H1 (cell line): ENCODE measurements at regions not wholly inside any gene's neighbourhood (a gene's known extent, or its start where the extent isn't known, plus 50 kb on each side); places are given as distances from the start of the nearest gene placed in this dataset.

Source experiments
- CTCF ChIA-PET: fragments of 300-600 bp; sonication (Branson Sonifier 250); formaldehyde crosslinking; loops from one replicate; lab custom pipeline; 2021; ENCODE audit not compliant: partially characterized antibody; lab: Charles Lee
- POLR2A ChIA-PET: fragments of 300-600 bp; sonication (Branson Sonifier 250); formaldehyde crosslinking; loops from one replicate; lab custom pipeline; 2021; ENCODE audit warnings: inconsistent platforms; ENCODE audit not compliant: partially characterized antibody; lab: Charles Lee
- DNase-seq, 2 experiments: peaks; one replicate each; pipeline versions ENCODE4 v3.0.0 to v3.0.0-alpha.2; 2010 to 2022; ENCODE audit warnings: low spot score in 2 of 2, low read depth in 1 of 2, mixed read lengths in 1 of 2
- FAIRE-seq: peaks from 2 replicates; lab custom pipeline; 2011; peaks lifted over from hg19 to GRCh38; lab: Jason Lieb, UNC
- H2AFZ ChIP-seq: 2 replicates; pipeline ENCODE4 v1.8.1; 2012; ENCODE audit warnings: low read length, inconsistent platforms
- H2AK5ac ChIP-seq: 2 replicates; pipeline ENCODE4 v1.6.1; 2013; ENCODE audit warnings: low read depth, low read length
- H2BK120ac ChIP-seq: replicated peaks from 2 replicates; pipeline ENCODE3; 2013; ENCODE audit warnings: low read depth, low read length, inconsistent platforms
- H2BK12ac ChIP-seq: 2 replicates; pipeline ENCODE4 v1.6.1; 2013; ENCODE audit warnings: low read depth, low read length
- H2BK15ac ChIP-seq: 2 replicates; pipeline ENCODE4 v1.6.1; 2013; ENCODE audit warnings: low read length
- H2BK20ac ChIP-seq: 2 replicates; pipeline ENCODE4 v1.6.1; 2013; ENCODE audit warnings: low read length
- H2BK5ac ChIP-seq: 2 replicates; pipeline ENCODE4 v1.6.1; 2013; ENCODE audit warnings: low read depth, low read length
- H3K14ac ChIP-seq: 2 replicates; pipeline ENCODE4 v1.6.1; 2013; ENCODE audit warnings: inconsistent platforms; ENCODE audit not compliant: insufficient read length
- H3K18ac ChIP-seq: 2 replicates; pipeline ENCODE4 v1.6.1; 2013; ENCODE audit warnings: low read length; ENCODE audit errors: extremely low read depth
- H3K23ac ChIP-seq: 2 replicates; pipeline ENCODE4 v1.6.1; 2013; ENCODE audit warnings: inconsistent platforms; ENCODE audit not compliant: insufficient read length
- H3K23me2 ChIP-seq: 2 replicates; pipeline ENCODE4 v1.6.1; 2013; ENCODE audit warnings: low read depth, low read length
- H3K27ac ChIP-seq: 2 replicates; pipeline ENCODE4 v1.6.1; 2011; ENCODE audit warnings: low read depth, low read length, inconsistent platforms
- H3K27me3 ChIP-seq, 4 experiments: replicated peaks in 1 of 4; 1 replicate in 1 of 4; 2 replicates in 3 of 4; pipeline versions ENCODE4 v1.6.1 to v1.8.1; 2011 to 2013; ENCODE audit warnings: low read length in 3 of 4, mild to moderate bottlenecking in 3 of 4, inconsistent platforms in 2 of 4, mixed read lengths in 2 of 4, moderate library complexity in 1 of 4; ENCODE audit not compliant: control insufficient read depth in 3 of 4, insufficient read depth in 3 of 4; ENCODE audit errors: extremely low read depth in 1 of 4
- H3K36me3 ChIP-seq, 4 experiments: 2 replicates each; pipeline versions ENCODE4 v1.6.1 to v1.8.1; 2011 to 2013; ENCODE audit warnings: mild to moderate bottlenecking in 4 of 4, low read length in 3 of 4, moderate library complexity in 2 of 4, control low read depth in 1 of 4, inconsistent platforms in 1 of 4; ENCODE audit not compliant: insufficient read depth in 4 of 4, control insufficient read depth in 2 of 4
- H3K4ac ChIP-seq: replicated peaks from 2 replicates; pipeline ENCODE3; 2013; ENCODE audit warnings: low read length, low read depth, mixed read lengths, inconsistent platforms; ENCODE audit not compliant: insufficient read length
- H3K4me1 ChIP-seq, 4 experiments: replicated peaks in 1 of 4; 1 replicate in 1 of 4; 2 replicates in 3 of 4; pipeline versions ENCODE4 v1.6.1 to v1.8.1; 2011 to 2013; ENCODE audit warnings: low read length in 3 of 4, inconsistent platforms in 2 of 4, mixed read lengths in 1 of 4; ENCODE audit not compliant: insufficient read depth in 4 of 4, control insufficient read depth in 3 of 4
- H3K4me2 ChIP-seq, 2 experiments: 2 replicates each; pipeline versions ENCODE4 v1.6.1 to v1.8.1; 2011 to 2013; ENCODE audit warnings: low read depth in 2 of 2, low read length in 2 of 2, control low read depth in 1 of 2, inconsistent platforms in 1 of 2, mild to moderate bottlenecking in 1 of 2; ENCODE audit not compliant: insufficient read depth in 1 of 2
- H3K4me3 ChIP-seq, 4 experiments: fragments of 200-600, 300-600 bp in 1 of 4; sonication (generic), shearing (Covaris generic), sonication (Bioruptor Twin) in 1 of 4; 2 replicates each; pipeline versions ENCODE4 v1.5.1 to v1.8.1; 2011 to 2016; ENCODE audit warnings: low read length in 4 of 4, low read depth in 3 of 4, control low read depth in 2 of 4, inconsistent platforms in 2 of 4, mild to moderate bottlenecking in 2 of 4, mixed read lengths in 1 of 4, moderate library complexity in 1 of 4; ENCODE audit not compliant: insufficient read depth in 2 of 4; ENCODE audit errors: extremely low read depth in 1 of 4
- H3K56ac ChIP-seq: replicated peaks from 2 replicates; pipeline ENCODE3; 2013; ENCODE audit warnings: low read depth, mild to moderate bottlenecking, mixed read lengths, low read length, inconsistent platforms; ENCODE audit not compliant: insufficient read length
- H3K79me1 ChIP-seq: 2 replicates; pipeline ENCODE4 v1.6.1; 2013; ENCODE audit warnings: low read depth, low read length, control low read depth
- H3K79me2 ChIP-seq, 2 experiments: 2 replicates each; pipeline versions ENCODE4 v1.6.1 to v1.8.1; 2012 to 2013; ENCODE audit warnings: low read length in 2 of 2, mild to moderate bottlenecking in 2 of 2, inconsistent platforms in 1 of 2; ENCODE audit not compliant: insufficient read depth in 2 of 2, control insufficient read depth in 1 of 2
- H3K9ac ChIP-seq, 4 experiments: replicated peaks in 1 of 4; 1 replicate in 1 of 4; 2 replicates in 3 of 4; pipeline versions ENCODE4 v1.6.1 to v1.8.1; 2011 to 2013; ENCODE audit warnings: low read depth in 3 of 4, low read length in 3 of 4, control low read depth in 2 of 4, mild to moderate bottlenecking in 2 of 4, moderate library complexity in 2 of 4, inconsistent platforms in 1 of 4; ENCODE audit errors: extremely low read depth in 1 of 4
- H3K9me3 ChIP-seq, 2 experiments: 2 replicates each; pipeline versions ENCODE4 v1.6.1 to v1.8.1; 2012 to 2013; ENCODE audit warnings: mild to moderate bottlenecking in 2 of 2, moderate library complexity in 2 of 2, control low read depth in 1 of 2, inconsistent platforms in 1 of 2, low read depth in 1 of 2, low read length in 1 of 2, mixed read lengths in 1 of 2; ENCODE audit not compliant: insufficient read depth in 2 of 2
- H4K20me1 ChIP-seq, 2 experiments: replicated peaks in 1 of 2; 2 replicates each; pipeline versions ENCODE3 to v1.8.1; 2011 to 2013; ENCODE audit warnings: inconsistent platforms in 2 of 2, low read length in 2 of 2, mild to moderate bottlenecking in 1 of 2; ENCODE audit not compliant: insufficient read depth in 2 of 2, control insufficient read depth in 1 of 2
- H4K5ac ChIP-seq: 2 replicates; pipeline ENCODE4 v1.6.1; 2013; ENCODE audit warnings: low read length, low read depth, mixed read lengths, inconsistent platforms; ENCODE audit not compliant: insufficient read length
- H4K8ac ChIP-seq: 2 replicates; pipeline ENCODE4 v1.8.0; 2013; ENCODE audit warnings: mild to moderate bottlenecking, moderate library complexity, low read length, inconsistent platforms; ENCODE audit not compliant: insufficient read depth; ENCODE audit errors: extremely low read depth
- H4K91ac ChIP-seq: replicated peaks from 2 replicates; pipeline ENCODE3; 2013; ENCODE audit warnings: low read length, mixed read lengths, inconsistent platforms; ENCODE audit not compliant: insufficient read length
- BRCA1 ChIP-seq: IDR thresholded peaks from 2 replicates; pipeline ENCODE4 v1.6.1; 2012; ENCODE audit warnings: low read depth, low read length, improper control_type of control experiment
- CHD1 ChIP-seq: IDR thresholded peaks from 2 replicates; pipeline ENCODE4 v1.6.1; 2012; ENCODE audit warnings: low read depth, low read length, improper control_type of control experiment
- HDAC2 ChIP-seq, 2 experiments: fragments of 300-600 bp in 1 of 2; sonication (generic) in 1 of 2; IDR thresholded peaks; 2 replicates each; pipeline ENCODE4 v1.6.1; 2011 to 2012; ENCODE audit warnings: low read depth in 2 of 2, low read length in 2 of 2, mild to moderate bottlenecking in 2 of 2, moderate library complexity in 2 of 2, borderline replicate concordance in 1 of 2, inconsistent platforms in 1 of 2
- SP4 ChIP-seq: IDR thresholded peaks from 2 replicates; pipeline ENCODE4 v1.6.1; 2012; ENCODE audit warnings: low read length, inconsistent platforms
- USF2 ChIP-seq: IDR thresholded peaks from 2 replicates; pipeline ENCODE4 v1.6.1; 2011; ENCODE audit warnings: low read length, improper control_type of control experiment
- WGBS, 2 experiments: shearing (Covaris generic) in 1 of 2; methylation state at CpG; one replicate each; pipeline versions ENCODE4 v1.1.6 to v1.1.7; 2013 to 2015; ENCODE audit warnings: low lambda C conversion rate in 2 of 2, mixed read lengths in 2 of 2, inconsistent platforms in 1 of 2, low coverage in 1 of 2, missing lambda C conversion rate in 1 of 2; ENCODE audit not compliant: insufficient replicate concordance in 2 of 2, insufficient coverage in 1 of 2, insufficient read length in 1 of 2; ENCODE audit errors: extremely low coverage in 1 of 2, missing lambda C conversion rate in 1 of 2; 5-methylcytosine and 5-hydroxymethylcytosine counted together

DNA sequence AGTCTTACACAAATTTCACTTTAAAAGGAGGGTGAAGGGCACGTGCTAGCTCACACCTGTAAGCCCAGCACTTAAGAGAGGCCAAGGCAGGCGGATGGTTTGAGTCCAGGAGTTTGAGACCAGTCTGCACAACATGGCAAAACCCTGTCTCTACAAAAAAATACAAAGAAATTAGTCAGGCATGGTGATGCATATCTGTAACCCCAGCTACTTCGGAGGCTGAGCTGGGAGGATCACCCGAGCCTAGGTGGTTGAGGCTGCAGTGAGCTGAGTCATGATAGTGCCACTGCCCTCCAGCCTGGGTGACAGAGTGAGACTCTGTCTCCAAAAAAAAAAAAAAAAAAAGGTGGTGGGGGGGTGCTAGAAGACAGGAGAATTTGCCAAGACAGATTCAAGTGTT lies 237.3 kb upstream of the KLF14 start:
- ChIA-PET POLR2A (interaction anchor here (1.1 kb wide), 1 partner anchor 54 kb away, joined by 3 read pairs; no protein-coding TSS in a partner anchor), CTCF (interaction anchor here (1.3 to 2.6 kb wide), 6 partner anchors 11 to 75 kb away, joined by 4 to 20 read pairs (median 6); no protein-coding TSS in a partner anchor)
- Histone ChIP-seq H4K8ac (no peak overlapping the region), H3K23ac (no peak overlapping the region), H4K5ac (no peak overlapping the region), H3K9ac (no peak overlapping the region), H3K4me2 (no peak overlapping the region), H3K27me3 (no peaks in the 10 kb centered on the region), H3K56ac (no peak overlapping the region), H4K20me1 (no peaks in the 10 kb centered on the region), H3K4me1 (no peaks in the 10 kb centered on the region), H2BK120ac (no peak overlapping the region), H3K27ac (no peak overlapping the region), H3K4ac (no peak overlapping the region), H2BK20ac (no peak overlapping the region), H3K9me3 (peaks cover 0 to 6% of the 10 kb centered on the region in 2 experiments; a peak in 1 of 4 replicates), H2BK15ac (no peak overlapping the region), H4K91ac (no peak overlapping the region), H2AK5ac (no peak overlapping the region), H3K18ac (no peak overlapping the region), H3K36me3 (peaks cover 0 to 4% (median 0%) of the 10 kb centered on the region in 4 experiments; a peak in 1 of 8 replicates), H3K79me1 (no peaks in the 10 kb centered on the region), H3K79me2 (no peaks in the 10 kb centered on the region), H3K4me3 (no peak overlapping the region), H3K14ac (no peak overlapping the region), H2AFZ (no peak overlapping the region), H2BK12ac (no peak overlapping the region), H3K23me2 (0 out of 2 replicates have a peak, but pooled peaks cover 3% of the 10 kb centered on the region), H2BK5ac (no peak overlapping the region)
- 92% methylated on average over 4 of the region's 4 CpGs; no CpG with 5 or more reads in 1 of the 2 experiments for WGBS, 2 experiments
- DNase-seq (no peak), FAIRE-seq (no peak)
- TF ChIP-seq USF2, result no peak
- TF ChIP-seq SP4, result no peak
- no peak for TF ChIP-seq HDAC2 (IDR thresholded peaks at IDR 0.05; ENCODE audit: borderline replicate concordance in 1 of 2, low read depth in 2 of 2, low read length in 2 of 2)
- TF ChIP-seq BRCA1, result no peak
- no peak for TF ChIP-seq CHD1
